GM13976 (cell line): ENCODE measurements at regions not wholly inside any gene's neighbourhood (a gene's known extent, or its start where the extent isn't known, plus 50 kb on each side); places are given as distances from the start of the nearest gene placed in this dataset.

Experiments used
- DNase-seq: peaks from one replicate; pipeline ENCODE4 v3.0.0; 2012; ENCODE audit warnings: low spot score
- in situ Hi-C: fragments of 300-500 bp; cut with MboI; formaldehyde crosslinking; loops from one replicate; pipeline ENCODE4 v1.12.0; 2022; ENCODE audit warnings: low sequenced_read_pairs, mixed read lengths, inconsistent platforms; ENCODE audit not compliant: unreplicated experiment
- TF ChIP-seq, protein P1 (sequence below): IDR thresholded peaks from 2 replicates; pipeline ENCODE4 v1.5.1; 2012; ENCODE audit warnings: borderline replicate concordance, mild to moderate bottlenecking; ENCODE audit not compliant: insufficient read depth; ENCODE audit errors: extremely low read depth, missing control alignments, control extremely low read depth

DNA sequence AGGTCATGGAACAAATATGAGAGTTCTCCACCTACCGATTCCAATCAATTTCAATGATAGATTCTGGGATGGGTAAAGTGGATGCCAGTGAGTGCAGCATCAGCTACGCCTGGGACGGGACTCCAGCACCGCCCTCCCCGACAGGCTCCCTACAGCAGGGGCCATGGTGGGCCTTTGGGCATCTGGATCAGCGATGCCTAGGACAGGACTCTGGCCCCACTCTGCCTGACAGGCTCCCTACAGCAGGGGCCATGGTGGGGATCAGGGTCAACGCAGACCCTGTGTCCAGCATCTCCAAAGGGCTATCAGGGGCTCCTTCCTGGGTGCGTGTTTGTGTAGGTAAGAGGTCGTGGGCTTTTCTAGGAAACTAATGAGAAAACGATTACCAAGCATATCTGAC is 111.2 kb upstream of the TCERG1L start:
- no peak for DNase-seq
- TF ChIP-seq, protein P1, sequence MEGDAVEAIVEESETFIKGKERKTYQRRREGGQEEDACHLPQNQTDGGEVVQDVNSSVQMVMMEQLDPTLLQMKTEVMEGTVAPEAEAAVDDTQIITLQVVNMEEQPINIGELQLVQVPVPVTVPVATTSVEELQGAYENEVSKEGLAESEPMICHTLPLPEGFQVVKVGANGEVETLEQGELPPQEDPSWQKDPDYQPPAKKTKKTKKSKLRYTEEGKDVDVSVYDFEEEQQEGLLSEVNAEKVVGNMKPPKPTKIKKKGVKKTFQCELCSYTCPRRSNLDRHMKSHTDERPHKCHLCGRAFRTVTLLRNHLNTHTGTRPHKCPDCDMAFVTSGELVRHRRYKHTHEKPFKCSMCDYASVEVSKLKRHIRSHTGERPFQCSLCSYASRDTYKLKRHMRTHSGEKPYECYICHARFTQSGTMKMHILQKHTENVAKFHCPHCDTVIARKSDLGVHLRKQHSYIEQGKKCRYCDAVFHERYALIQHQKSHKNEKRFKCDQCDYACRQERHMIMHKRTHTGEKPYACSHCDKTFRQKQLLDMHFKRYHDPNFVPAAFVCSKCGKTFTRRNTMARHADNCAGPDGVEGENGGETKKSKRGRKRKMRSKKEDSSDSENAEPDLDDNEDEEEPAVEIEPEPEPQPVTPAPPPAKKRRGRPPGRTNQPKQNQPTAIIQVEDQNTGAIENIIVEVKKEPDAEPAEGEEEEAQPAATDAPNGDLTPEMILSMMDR: no peak
- in situ Hi-C loops: no loop called here

DNA sequence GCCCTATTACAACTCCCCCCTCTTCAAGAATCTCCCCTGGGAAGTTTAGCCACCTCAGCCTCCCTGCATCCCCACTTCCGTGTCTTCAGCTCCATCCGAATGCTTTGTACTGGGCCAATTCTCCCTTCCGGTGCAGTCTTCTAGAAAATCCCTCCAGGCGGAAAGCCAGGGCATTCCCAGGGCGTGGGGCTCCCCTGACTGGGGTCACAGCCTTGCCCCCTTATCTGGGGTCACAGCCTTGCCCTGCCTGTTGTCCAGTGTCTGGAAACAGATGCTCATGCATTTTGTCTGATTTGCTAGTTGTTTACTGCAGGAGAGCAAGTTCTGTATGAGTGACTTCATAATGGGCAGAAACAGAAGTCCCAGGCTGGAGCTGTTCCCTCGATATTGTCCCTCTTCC is 112.5 kb upstream of the TCERG1L start:
- in situ Hi-C loops: no loop called here
- TF ChIP-seq, protein P1: no peak

GRCh38 chr10:131424836-131425491 is 113.4 kb upstream of the TCERG1L start:
- DNase-seq: no peak
- in situ Hi-C loops: no loop called here
- TF ChIP-seq, protein P1: no peak

More for the DNA sequence above, 112.5 kb upstream of the TCERG1L start:
- DNase-seq: no peak

DNA sequence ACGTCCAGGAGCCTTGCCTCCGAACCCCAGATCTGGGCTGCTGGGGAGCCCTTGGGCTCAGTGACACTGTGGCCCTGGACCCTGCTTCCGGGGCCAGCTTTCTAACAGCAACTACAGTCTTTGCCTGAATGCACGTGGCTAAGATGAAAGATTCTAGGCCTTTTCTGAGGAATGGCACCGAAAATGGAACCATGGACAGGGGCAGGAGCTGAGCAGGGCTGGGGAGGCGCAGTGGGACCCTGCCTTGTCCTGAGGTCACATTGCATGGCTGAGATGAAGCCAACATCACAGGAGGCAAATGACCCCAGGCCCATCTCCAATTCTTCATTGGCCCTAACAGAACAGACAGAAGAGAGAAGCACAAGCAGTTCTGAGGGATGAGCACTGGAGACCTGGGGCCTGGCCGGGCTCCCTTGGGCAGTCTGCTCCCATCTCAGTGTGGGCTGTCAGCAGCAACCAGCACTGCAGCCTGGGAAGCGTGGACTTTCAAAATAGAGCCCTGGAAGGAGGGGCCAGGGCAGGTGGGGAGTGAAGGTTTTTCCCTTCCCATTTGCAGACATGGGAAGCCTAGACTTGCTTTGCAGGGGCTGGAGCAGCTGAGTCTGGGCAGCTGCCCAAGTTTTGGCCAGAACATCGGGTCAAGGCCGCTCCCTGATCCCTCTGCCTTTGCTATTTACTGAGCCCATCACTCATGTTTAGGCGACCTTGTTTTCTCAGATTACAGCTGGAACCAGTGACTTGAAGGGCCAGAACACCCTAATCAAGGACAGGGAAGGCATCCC is 114.4 kb upstream of the TCERG1L start:
- TF ChIP-seq, protein P1: no peak
- DNase-seq: no peak
- in situ Hi-C loops: no loop called here

- TF ChIP-seq, protein P1: no peak
- in situ Hi-C loops: no loop called here
- no peak for DNase-seq
Observed at GRCh38 chr10:131426534-131426898, 115.0 kb upstream of the TCERG1L start.

GRCh38 chr10:131427281-131427680 is 115.8 kb upstream of the TCERG1L start:
- in situ Hi-C loops: no loop called here
- TF ChIP-seq, protein P1: no peak
- no peak for DNase-seq

GRCh38 chr10:131427901-131428300 is 116.4 kb upstream of the TCERG1L start:
- in situ Hi-C loops: no loop called here

More at GRCh38 chr10:131427901-131428300, 116.4 kb upstream of the TCERG1L start:
- DNase-seq: no peak
- TF ChIP-seq, protein P1: no peak
